Glomerular visceral epithelial cell (primary cell): ENCODE measurements at regions not wholly inside any gene's neighbourhood (a gene's known extent, or its start where the extent isn't known, plus 50 kb on each side); places are given as distances from the start of the nearest gene placed in this dataset.
"Not testable (repeated sequence)": the region's sequence is repeated elsewhere in the genome, so short reads cannot be mapped to it uniquely, and the experiment has no call there.

Experiments used
- DNase-seq: peaks from one replicate; pipeline ENCODE4 v3.0.0-alpha.2; 2016; ENCODE audit errors: extremely low spot score

- no peak for DNase-seq
These were observed 512.4 kb upstream of the CDH11 start for GRCh38 chr16:65634291-65634690.

GRCh38 chr16:65624666-65625065 lies 502.8 kb upstream of the CDH11 start:
- DNase-seq = no peak

DNA sequence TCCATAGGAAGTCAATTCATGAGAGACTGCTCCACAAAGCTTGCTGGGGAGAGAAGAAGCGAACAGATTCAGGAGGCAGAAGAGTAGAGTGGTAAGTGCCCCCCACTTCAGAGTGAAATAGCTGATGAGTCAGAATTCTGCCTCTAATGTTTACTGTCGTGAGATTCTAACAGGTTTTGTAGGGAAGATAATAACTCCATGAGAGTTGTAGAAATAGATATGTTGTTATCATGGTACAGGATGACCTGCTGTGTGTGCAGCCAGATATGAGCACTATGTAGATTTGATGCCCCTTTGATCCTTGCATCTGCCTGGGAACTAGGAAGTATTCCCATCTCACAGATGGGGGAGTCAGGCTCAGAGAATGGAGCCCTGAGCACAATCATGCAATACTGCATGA lies 502.4 kb upstream of the CDH11 start:
- DNase-seq = no peak

GRCh38 chr16:65622871-65623270 lies 501.0 kb upstream of the CDH11 start:
- no peak for DNase-seq

DNA sequence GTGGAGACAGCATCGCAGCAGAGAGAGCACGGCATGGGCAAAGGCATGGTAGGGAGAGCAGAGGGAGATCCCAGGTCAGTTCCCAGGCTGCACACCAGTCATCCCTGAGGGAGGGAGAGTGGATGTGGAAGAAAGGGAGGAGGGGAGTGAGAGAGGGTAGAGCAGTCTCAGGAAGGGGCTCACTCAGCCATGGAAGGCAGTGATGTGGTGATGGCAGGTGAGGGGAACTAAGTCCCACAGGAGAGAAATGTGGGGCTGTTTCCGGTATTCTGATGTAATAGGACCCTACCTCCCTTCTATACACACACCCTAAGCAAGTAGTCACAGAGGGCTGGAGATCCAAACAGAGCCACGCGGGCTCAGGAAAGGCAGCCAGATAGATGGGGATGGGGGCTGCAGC lies 500.3 kb upstream of the CDH11 start:
- DNase-seq = no peak

GRCh38 chr16:65621640-65622039 lies 499.8 kb upstream of the CDH11 start:
- DNase-seq = no peak

DNA sequence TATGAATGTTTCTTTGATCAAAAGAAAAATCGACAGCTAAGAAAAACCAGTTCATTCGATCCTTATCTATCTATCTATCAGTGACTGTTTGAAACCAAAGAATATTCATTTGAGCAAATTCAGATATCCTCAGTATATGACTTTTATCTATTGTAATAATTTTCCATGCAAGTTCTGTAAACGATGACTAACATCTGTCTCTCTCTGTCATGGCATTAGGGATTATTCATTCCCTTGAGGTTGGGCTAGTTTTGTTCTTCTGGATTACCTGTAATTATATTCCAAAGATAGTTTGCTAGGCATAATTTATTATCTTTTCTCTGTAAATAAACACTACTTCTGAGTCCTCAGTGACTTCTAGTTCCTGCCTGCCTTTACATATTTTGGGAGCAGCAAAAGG lies 497.7 kb upstream of the CDH11 start:
- no peak for DNase-seq

DNA sequence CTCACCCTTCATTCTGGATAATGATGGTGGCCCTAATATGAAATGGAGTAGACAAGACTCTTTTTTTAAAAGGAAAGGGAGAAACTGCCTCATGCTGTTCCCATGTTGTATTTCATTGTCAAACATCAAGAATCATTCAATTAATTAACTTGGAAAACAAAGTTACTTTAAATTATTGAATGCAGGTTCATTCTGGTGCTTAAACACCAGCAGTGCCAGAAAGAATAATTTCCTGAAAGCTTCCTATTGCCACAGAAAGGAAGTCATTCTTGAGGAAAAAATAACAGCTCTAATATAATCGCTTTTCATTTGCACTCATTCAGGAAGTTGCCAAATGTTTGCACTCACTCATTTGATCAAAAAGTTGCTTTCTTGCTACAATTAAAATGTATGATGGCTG lies 497.1 kb upstream of the CDH11 start:
- no peak for DNase-seq

GRCh38 chr16:65618333-65618732 lies 496.5 kb upstream of the CDH11 start:
- no peak for DNase-seq

DNA sequence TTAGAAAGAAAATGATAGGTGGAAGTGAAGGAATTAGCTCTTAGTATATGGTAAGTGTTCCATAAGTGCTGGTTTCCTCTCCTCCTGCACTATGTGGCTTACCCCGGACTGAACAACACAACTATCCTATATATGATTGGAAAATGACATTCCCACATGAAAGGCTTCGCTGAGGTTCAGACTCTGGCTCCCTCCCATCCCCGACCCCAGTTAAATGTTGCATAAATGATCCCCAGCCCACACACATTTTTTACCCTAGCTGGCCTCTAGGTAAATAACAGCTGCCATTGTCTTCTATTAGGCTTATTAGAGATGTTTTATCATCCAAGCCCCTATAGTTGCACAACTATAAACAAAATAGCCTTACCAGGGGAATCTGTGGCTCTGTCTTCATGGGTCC lies 495.6 kb upstream of the CDH11 start:
- no peak for DNase-seq

DNA sequence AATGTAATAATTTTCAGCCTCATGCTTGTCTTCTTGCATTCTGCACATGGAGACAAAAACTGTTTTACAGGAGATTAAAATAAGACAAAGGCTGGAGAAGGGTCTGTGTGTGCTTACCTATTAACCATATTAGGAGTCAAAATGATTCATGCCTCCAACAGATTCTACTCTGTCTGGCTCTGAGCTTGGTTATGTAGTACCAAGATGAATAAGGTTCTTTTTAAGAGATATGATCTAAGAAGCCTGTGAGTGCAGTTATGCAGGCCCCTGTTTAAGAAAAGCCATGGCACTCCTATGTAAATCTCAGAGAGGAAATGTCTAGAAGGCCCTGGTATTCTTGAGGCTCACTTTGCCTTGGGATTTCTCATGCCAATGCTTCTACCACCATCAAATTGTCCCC lies 486.6 kb upstream of the CDH11 start:
- DNase-seq = no peak

- DNase-seq = no peak
These were observed 482.9 kb upstream of the CDH11 start for GRCh38 chr16:65604771-65605170.

DNA sequence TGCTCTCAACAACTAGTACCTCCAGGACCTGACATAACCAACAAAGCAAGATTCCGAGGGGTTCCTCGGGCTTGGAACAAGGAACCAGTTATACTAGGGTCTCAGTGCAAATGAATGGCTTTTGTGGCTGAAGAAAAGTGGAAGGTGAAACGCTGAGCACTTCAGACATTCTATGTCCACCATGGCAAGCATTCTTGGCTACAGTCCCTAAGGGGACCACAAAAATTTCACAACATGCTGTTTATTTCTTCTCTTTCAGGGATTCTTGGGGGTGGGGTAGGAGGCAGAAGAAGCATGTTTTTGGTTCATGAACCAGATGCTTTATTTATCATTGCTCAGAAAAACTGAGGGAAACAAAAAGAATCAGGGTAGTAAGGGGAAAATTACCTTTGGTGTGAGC lies 479.9 kb upstream of the CDH11 start:
- DNase-seq = no peak

- DNase-seq = no peak
These were observed 478.8 kb upstream of the CDH11 start for GRCh38 chr16:65600629-65601028.

DNA sequence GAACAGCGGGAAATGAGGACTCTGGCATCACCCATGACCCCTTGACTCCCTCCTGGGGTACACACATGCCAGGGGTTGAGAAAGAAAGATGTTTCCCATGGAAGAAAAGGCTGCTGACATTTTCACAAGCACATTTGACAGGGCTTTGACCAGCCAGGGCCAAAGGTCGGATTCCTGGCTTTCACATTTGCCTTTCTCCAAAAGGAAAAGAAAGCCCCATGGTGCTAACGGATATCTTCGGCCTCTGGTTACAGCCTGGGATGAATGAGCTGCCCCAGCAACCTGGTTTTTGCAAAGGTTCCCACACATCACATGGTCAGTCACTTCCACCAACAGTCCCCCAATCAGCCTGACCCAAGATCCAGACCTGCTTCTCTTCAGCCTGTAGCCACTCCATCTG lies 478.2 kb upstream of the CDH11 start:
- no peak for DNase-seq

- DNase-seq = no peak
These were observed 476.8 kb upstream of the CDH11 start for GRCh38 chr16:65598621-65599020.

DNA sequence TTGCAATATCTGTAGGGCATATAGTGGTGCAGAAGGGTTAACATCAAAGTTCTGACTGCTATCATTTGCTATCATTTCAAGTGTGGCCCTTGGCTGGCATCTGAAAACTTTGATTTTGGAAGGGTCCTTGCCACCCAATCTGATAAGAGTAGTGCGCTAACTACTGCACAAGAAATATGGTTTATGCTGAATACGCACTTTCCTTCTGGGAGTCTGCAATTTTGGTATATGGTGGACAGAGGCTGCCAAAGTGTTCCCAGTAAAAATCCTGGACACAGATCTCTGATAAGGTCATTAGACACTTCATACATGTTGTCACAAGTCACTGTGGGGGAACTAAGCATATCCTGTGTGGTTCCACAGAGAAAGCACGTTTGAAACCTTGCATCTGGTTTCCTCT lies 461.6 kb upstream of the CDH11 start:
- no peak for DNase-seq

GRCh38 chr16:65579050-65579449 lies 457.2 kb upstream of the CDH11 start:
- DNase-seq = no peak

GRCh38 chr16:65576631-65577030 lies 454.8 kb upstream of the CDH11 start:
- DNase-seq = no peak

- no peak for DNase-seq
These were observed 454.3 kb upstream of the CDH11 start for GRCh38 chr16:65576139-65576538.

- no peak for DNase-seq
These were observed 452.6 kb upstream of the CDH11 start for GRCh38 chr16:65574326-65574966.

- peak; percentile 50 for DNase-seq
These were observed 450.3 kb upstream of the CDH11 start for GRCh38 chr16:65572156-65572555.

- DNase-seq = no peak
These were observed 448.4 kb upstream of the CDH11 start for GRCh38 chr16:65570261-65570660.

DNA sequence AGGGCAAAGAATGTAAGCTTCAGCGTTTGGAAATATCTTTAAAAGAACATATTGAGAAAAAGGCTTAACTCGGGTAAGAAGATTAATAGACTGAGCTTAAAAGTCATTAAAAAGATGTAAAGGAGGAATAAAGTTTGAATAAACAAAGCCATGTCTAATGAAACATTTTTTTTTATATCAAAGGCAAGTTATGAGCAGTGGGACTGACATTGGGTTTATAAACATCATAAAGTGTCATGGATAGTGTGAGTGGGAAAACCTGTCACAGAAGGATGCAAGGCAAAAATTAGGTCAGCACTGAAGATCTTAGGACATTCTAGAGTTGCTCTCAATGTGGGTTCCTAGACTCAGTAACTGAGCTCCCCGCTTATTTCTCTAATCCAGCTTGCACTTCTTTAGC lies 438.0 kb upstream of the CDH11 start:
- DNase-seq = no peak

DNA sequence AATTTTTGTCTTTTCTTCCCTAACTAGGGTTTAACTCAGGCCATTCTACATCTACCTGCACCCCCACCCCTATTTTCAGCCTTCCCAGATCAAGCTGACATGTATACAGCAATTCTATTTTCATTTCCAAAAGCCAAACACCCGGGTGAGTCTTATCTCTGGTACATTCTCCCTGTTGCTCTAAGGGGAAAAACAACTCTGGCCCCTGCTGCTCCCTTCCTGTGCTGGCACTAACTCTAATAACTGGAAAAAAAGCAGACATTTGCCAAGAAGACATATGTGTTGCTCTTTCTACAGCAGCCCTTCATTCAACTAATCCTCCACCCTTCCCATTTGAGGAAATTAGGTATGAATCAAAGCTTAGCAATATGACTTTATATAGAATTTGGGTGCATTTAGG lies 427.8 kb upstream of the CDH11 start:
- not testable (repeated sequence) for DNase-seq
